HG03045 (cell line): ENCODE measurements at regions not wholly inside any gene's neighbourhood (a gene's known extent, or its start where the extent isn't known, plus 50 kb on each side); places are given as distances from the start of the nearest gene placed in this dataset.

Experiments used
- ATAC-seq: cut with Tn5 transposase; IDR thresholded peaks from one replicate; pipeline ENCODE4 v1.9.1; 2021; ENCODE audit warnings: mild to moderate bottlenecking, moderate library complexity; ENCODE audit not compliant: unreplicated experiment

GRCh38 chrX:23228454-23228853, 106.2 kb upstream of the PTCHD1 start:
- ATAC-seq, result no peak

DNA sequence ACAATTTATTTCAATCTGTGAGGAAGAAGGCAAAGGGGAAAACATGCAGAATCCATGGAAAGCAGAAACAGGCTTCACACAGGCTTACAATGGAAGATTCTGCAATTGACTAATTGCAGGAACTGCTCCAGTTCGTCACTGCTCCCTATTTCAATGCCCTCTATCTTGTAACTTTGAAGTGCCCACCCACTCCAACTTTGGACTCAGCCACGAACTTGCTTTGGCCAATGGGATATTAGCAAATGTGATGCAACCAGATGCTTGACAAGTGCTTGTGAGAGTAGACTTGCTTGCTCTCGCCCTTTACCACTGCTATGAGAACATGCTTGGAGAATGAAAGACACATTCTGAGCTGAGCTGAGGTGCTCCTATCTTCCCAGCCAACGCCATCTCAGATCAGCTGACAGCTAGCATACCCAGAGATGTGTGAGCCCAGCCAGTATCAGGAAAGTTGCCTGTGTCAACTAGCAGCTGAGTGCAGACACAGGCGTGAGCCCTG, 105.7 kb upstream of the PTCHD1 start:
- no peak for ATAC-seq

GRCh38 chrX:23235051-23235450, 99.6 kb upstream of the PTCHD1 start:
- no peak for ATAC-seq

DNA sequence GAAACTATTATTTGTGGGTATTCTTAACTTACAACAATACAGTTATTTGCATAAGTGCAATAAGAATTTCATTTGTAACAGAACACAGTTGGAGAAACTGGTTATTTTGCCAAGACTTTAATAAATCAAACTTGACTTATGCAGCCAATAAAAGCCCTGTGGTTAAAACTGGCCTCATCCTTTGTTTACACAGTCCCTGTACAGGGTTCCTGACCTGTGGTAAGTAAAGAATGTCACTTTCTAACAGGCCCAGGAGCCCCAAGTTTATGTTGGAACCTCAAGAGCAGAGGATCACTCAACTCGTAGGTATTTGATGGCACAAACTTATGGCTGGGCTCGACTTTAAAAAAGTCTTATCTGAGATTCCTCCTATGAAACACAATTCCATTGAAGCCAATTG, 88.6 kb upstream of the PTCHD1 start:
- no peak for ATAC-seq

DNA sequence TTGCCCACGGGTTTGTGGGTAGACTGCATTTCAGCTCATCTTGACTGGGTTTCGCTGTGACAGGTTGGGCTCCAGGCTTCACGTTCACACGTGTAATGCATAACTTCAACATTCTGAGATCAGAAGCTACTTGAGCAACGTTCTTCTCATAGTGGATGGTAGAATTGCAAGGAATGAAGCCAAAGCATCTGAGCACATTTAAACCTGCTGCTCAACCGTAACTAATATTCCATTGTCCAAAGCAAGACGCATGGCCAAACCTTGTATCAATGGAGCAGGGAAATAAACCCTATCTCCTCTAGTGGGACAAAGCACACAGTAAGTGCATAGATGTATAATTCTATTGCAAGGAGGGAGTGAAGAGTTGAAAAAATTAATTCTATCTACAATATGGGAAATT, 86.5 kb upstream of the PTCHD1 start:
- no peak for ATAC-seq

- no peak for ATAC-seq
Observed at GRCh38 chrX:23251043-23251442, 83.6 kb upstream of the PTCHD1 start.

GRCh38 chrX:23263892-23264291, 70.8 kb upstream of the PTCHD1 start:
- no peak for ATAC-seq

- no peak for ATAC-seq
Observed at GRCh38 chrX:23269923-23270322, 64.7 kb upstream of the PTCHD1 start.

GRCh38 chrX:23271026-23271425, 63.6 kb upstream of the PTCHD1 start:
- no peak for ATAC-seq

GRCh38 chrX:23276475-23276874, 58.2 kb upstream of the PTCHD1 start:
- ATAC-seq, result no peak
